Caco-2 (cell line): ENCODE measurements at regions not wholly inside any gene's neighbourhood (a gene's known extent, or its start where the extent isn't known, plus 50 kb on each side); places are given as distances from the start of the nearest gene placed in this dataset.

Experiments
- BruUV-seq: library from RNA; stranded (reverse); fragments of 400-500 nt; replicated peaks from 2 replicates; lab custom pipeline; 2021; lab: Mats Ljungman, UMichigan
- CTCF ChIA-PET: fragments of 300-600 bp; sonication (Branson Sonifier 250); formaldehyde crosslinking; loops from one replicate; lab custom pipeline; 2022; ENCODE audit warnings: antibody characterized with exemption; lab: Charles Lee
- POLR2A ChIA-PET: fragments of 300-600 bp; sonication (Branson Sonifier 250); formaldehyde crosslinking; loops from one replicate; lab custom pipeline; 2022; ENCODE audit warnings: antibody characterized with exemption; lab: Charles Lee
- DNase-seq, 2 experiments: peaks; one replicate each; pipeline versions ENCODE4 v3.0.0 to v3.0.0-alpha.2; 2020 to 2022
- H3K27me3 ChIP-seq: replicated peaks from 2 replicates; pipeline ENCODE4 v1.6.0; 2011; ENCODE audit warnings: low read length; ENCODE audit not compliant: control insufficient read depth, insufficient read depth
- H3K36me3 ChIP-seq: 2 replicates; pipeline ENCODE4 v1.5.1; 2011; ENCODE audit warnings: low read length; ENCODE audit not compliant: control insufficient read depth, insufficient read depth
- H3K4me1 ChIP-seq: fragments of 250-450 bp; sonication (Bioruptor Pico); 2 replicates; pipeline ENCODE4 v1.5.1; 2020; ENCODE audit warnings: mild to moderate bottlenecking
- H3K4me3 ChIP-seq: 2 replicates; pipeline ENCODE4 v1.5.1; 2011; ENCODE audit warnings: low read depth, mild to moderate bottlenecking, control low read depth, low read length
- H3K9me3 ChIP-seq: fragments of 250-450 bp; sonication (Bioruptor Pico); 2 replicates; pipeline ENCODE4 v1.5.1; 2020; ENCODE audit warnings: mild to moderate bottlenecking, moderate library complexity
- H3K27ac Mint-ChIP-seq: one replicate; pipeline ENCODE4 v1.8.0; 2022; ENCODE audit warnings: mixed read lengths; ENCODE audit not compliant: unreplicated experiment
- H3K27me3 Mint-ChIP-seq: one replicate; pipeline ENCODE4 v1.8.0; 2022; ENCODE audit warnings: mixed read lengths; ENCODE audit not compliant: insufficient read depth, unreplicated experiment
- H3K36me3 Mint-ChIP-seq: one replicate; pipeline ENCODE4 v1.8.0; 2022; ENCODE audit warnings: mild to moderate bottlenecking, mixed read lengths; ENCODE audit not compliant: insufficient read depth, unreplicated experiment
- H3K4me1 Mint-ChIP-seq: one replicate; pipeline ENCODE4 v1.8.0; 2022; ENCODE audit warnings: low read depth, mixed read lengths; ENCODE audit not compliant: unreplicated experiment
- H3K4me3 Mint-ChIP-seq: one replicate; pipeline ENCODE4 v1.8.0; 2022; ENCODE audit warnings: mild to moderate bottlenecking, moderate library complexity, mixed read lengths; ENCODE audit not compliant: unreplicated experiment
- H3K9me3 Mint-ChIP-seq: one replicate; pipeline ENCODE4 v1.8.0; 2022; ENCODE audit warnings: mixed read lengths; ENCODE audit not compliant: unreplicated experiment
- intact Hi-C: fragments of 100-400 bp; cut with micrococcal nuclease; formaldehyde crosslinking; loops from one replicate; pipeline ENCODE4 v1.10.0; 2022; ENCODE audit not compliant: unreplicated experiment
- TF ChIP-seq, protein P1 (sequence below), 2 experiments: fragments of 200-600 bp in 1 of 2; IDR thresholded peaks; 1 replicate in 1 of 2; 2 replicates in 1 of 2; pipeline versions ENCODE4 v1.5.1 to v1.8.0; 2011 to 2022; ENCODE audit warnings: antibody characterized with exemption in 1 of 2, control low read depth in 1 of 2, inconsistent platforms in 1 of 2, low read depth in 1 of 2, low read length in 1 of 2, mild to moderate bottlenecking in 1 of 2, moderate library complexity in 1 of 2; ENCODE audit not compliant: insufficient read depth in 1 of 2, severe bottlenecking in 1 of 2, unreplicated experiment in 1 of 2

DNA sequence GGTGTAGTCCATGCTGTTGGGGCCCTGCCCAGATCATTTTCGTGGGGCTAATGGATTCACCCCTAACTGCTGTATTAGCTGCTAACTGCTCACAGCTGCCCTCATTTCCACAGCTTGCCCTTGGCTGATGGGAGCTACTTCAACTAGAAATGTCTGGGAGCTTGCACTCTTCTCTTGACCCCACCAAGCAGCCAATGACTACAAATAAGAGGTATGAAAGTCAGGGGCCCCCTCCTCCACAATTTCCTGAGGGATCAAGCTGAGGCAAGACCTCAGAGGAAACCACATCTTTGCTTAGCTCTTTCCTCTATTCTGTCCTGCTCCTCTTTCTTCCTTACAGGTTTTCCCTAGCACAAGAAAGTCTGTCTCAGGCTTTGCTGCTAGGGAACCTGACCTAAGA, 397.5 kb downstream of the MLLT3 start:
- peaks cover 2% of the 10 kb centered on the region for H3K27me3 Mint-ChIP-seq
- Histone ChIP-seq H3K4me1 (no peaks in the 10 kb centered on the region), H3K27me3 (no peaks in the 10 kb centered on the region), H3K36me3 (no peaks in the 10 kb centered on the region), H3K9me3 (no peaks in the 10 kb centered on the region), H3K4me3 (no peak overlapping the region)
- no peaks in the 10 kb centered on the region for H3K36me3 Mint-ChIP-seq
- H3K4me3 Mint-ChIP-seq, result no peak overlapping the region
- TF ChIP-seq, protein P1, sequence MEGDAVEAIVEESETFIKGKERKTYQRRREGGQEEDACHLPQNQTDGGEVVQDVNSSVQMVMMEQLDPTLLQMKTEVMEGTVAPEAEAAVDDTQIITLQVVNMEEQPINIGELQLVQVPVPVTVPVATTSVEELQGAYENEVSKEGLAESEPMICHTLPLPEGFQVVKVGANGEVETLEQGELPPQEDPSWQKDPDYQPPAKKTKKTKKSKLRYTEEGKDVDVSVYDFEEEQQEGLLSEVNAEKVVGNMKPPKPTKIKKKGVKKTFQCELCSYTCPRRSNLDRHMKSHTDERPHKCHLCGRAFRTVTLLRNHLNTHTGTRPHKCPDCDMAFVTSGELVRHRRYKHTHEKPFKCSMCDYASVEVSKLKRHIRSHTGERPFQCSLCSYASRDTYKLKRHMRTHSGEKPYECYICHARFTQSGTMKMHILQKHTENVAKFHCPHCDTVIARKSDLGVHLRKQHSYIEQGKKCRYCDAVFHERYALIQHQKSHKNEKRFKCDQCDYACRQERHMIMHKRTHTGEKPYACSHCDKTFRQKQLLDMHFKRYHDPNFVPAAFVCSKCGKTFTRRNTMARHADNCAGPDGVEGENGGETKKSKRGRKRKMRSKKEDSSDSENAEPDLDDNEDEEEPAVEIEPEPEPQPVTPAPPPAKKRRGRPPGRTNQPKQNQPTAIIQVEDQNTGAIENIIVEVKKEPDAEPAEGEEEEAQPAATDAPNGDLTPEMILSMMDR (IDR thresholded peaks at IDR 0.05; ENCODE audit: insufficient read depth in 1 of 2, low read depth in 1 of 2, low read length in 1 of 2, severe bottlenecking in 1 of 2, unreplicated experiment in 1 of 2), result no peak
- POLR2A ChIA-PET, result no interaction called here
- H3K27ac Mint-ChIP-seq, result no peak overlapping the region
- CTCF ChIA-PET, result no interaction called here
- intact Hi-C loops, result no loop called here
- H3K9me3 Mint-ChIP-seq, result no peaks in the 10 kb centered on the region
- no TSS peak for BruUV-seq
- no peak for DNase-seq
- no peaks in the 10 kb centered on the region for H3K4me1 Mint-ChIP-seq

DNA sequence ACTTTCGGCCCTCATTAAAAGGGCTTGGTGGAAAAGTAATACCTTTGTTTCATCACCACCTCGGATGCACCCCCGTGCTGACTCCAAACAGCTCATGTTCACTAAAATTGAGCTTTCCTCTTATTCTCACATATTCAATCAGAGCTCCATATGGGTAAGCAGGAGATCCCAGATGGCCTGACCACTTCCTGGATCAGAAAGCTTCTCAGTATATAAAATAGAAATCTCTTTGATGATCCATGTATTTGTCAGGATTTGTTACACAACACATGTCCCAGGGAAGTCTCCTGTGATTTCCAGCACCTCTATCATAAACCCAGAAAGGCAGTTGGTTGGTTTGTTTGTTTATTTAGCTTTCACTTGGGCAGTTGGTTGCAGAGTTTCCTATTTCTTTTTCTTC, 402.0 kb downstream of the MLLT3 start:
- no TSS peak for BruUV-seq
- POLR2A ChIA-PET, result no interaction called here
- Histone ChIP-seq H3K4me3 (no peak overlapping the region), H3K27me3 (no peaks in the 10 kb centered on the region), H3K36me3 (no peaks in the 10 kb centered on the region), H3K9me3 (no peaks in the 10 kb centered on the region), H3K4me1 (no peaks in the 10 kb centered on the region)
- no peak for DNase-seq
- Mint-ChIP-seq H3K27me3 (peaks cover 2% of the 10 kb centered on the region), H3K27ac (no peak overlapping the region), H3K9me3 (no peaks in the 10 kb centered on the region), H3K4me1 (no peaks in the 10 kb centered on the region), H3K36me3 (no peaks in the 10 kb centered on the region), H3K4me3 (no peak overlapping the region)
- intact Hi-C loops, result no loop called here
- CTCF ChIA-PET, result no interaction called here
- TF ChIP-seq, protein P1 (IDR thresholded peaks at IDR 0.05; ENCODE audit: insufficient read depth in 1 of 2, low read depth in 1 of 2, low read length in 1 of 2, severe bottlenecking in 1 of 2, unreplicated experiment in 1 of 2), result no peak

DNA sequence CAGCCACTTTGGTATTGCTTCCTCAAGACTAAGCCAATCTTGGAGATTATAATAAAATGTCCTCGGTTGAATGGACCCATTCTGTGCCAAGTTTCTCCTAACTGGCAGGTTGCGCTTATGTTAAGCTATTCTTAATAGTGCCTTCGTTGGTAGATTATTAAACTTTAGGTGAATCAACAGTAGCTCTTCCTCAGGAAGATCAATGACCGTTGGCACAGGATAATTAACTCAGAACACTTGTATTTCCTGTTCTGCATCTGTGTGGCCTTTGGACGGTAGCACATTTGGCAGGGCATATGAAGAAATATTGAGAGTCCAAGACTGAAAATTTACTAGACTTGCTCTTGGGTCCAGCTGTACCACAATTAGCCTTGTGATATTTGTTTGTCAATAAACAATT, 402.9 kb downstream of the MLLT3 start:
- Mint-ChIP-seq H3K4me1 (no peaks in the 10 kb centered on the region), H3K36me3 (no peaks in the 10 kb centered on the region), H3K4me3 (no peak overlapping the region), H3K27me3 (peaks cover 2% of the 10 kb centered on the region), H3K9me3 (no peaks in the 10 kb centered on the region), H3K27ac (no peak overlapping the region)
- CTCF ChIA-PET, result no interaction called here
- no peak for DNase-seq
- no peaks in the 10 kb centered on the region for H3K27me3 ChIP-seq
- POLR2A ChIA-PET, result no interaction called here
- no peaks in the 10 kb centered on the region for H3K36me3 ChIP-seq
- H3K4me3 ChIP-seq, result no peak overlapping the region
- intact Hi-C loops, result no loop called here
- no peaks in the 10 kb centered on the region for H3K4me1 ChIP-seq
- BruUV-seq, result no TSS peak
- TF ChIP-seq, protein P1 (IDR thresholded peaks at IDR 0.05; ENCODE audit: insufficient read depth in 1 of 2, low read depth in 1 of 2, low read length in 1 of 2, severe bottlenecking in 1 of 2, unreplicated experiment in 1 of 2), result no peak
- H3K9me3 ChIP-seq, result no peaks in the 10 kb centered on the region
